Activated naive CD8-positive, alpha-beta T cell treated with anti-CD3 and anti-CD28 coated beads, Interleukin-2, amount 50 U/mL, for 24 hours (primary cell): ENCODE measurements at regions not wholly inside any gene's neighbourhood (a gene's known extent, or its start where the extent isn't known, plus 50 kb on each side); places are given as distances from the start of the nearest gene placed in this dataset.

Experiments
- ATAC-seq: fragments of 150-1000 bp; cut with Tn5 transposase; one replicate; pipeline ENCODE4 v1.10.0; 2021
- DNase-seq: peaks from one replicate; pipeline ENCODE4 v3.0.0; 2021
- H3K27ac Mint-ChIP-seq: one replicate; pipeline ENCODE4 v1.8.0; 2021; ENCODE audit warnings: mild to moderate bottlenecking, mixed read lengths
- H3K27me3 Mint-ChIP-seq: one replicate; pipeline ENCODE4 v1.8.0; 2021; ENCODE audit warnings: mixed read lengths
- H3K36me3 Mint-ChIP-seq: one replicate; pipeline ENCODE4 v1.8.0; 2021; ENCODE audit warnings: low read depth, mixed read lengths
- H3K4me1 Mint-ChIP-seq: one replicate; pipeline ENCODE4 v1.8.0; 2021; ENCODE audit warnings: mixed read lengths
- H3K4me3 Mint-ChIP-seq: one replicate; pipeline ENCODE4 v1.8.0; 2021; ENCODE audit warnings: mild to moderate bottlenecking, moderate library complexity, mixed read lengths
- H3K9me3 Mint-ChIP-seq: one replicate; pipeline ENCODE4 v1.8.0; 2021; ENCODE audit warnings: mixed read lengths

GRCh38 chr3:124621498-124621897 lies 108.8 kb upstream of the UMPS start:
- Mint-ChIP-seq H3K27ac (no peak overlapping the region), H3K4me3 (no peak overlapping the region), H3K27me3 (no peaks in the 10 kb centered on the region), H3K36me3 (no peaks in the 10 kb centered on the region), H3K9me3 (no peaks in the 10 kb centered on the region), H3K4me1 (peaks cover 34% of the 10 kb centered on the region)
- no peak for DNase-seq
- ATAC-seq = no peak

GRCh38 chr3:124625074-124625473 lies 105.2 kb upstream of the UMPS start:
- H3K27me3 Mint-ChIP-seq = peaks cover 4% of the 10 kb centered on the region
- ATAC-seq = no peak
- no peaks in the 10 kb centered on the region for H3K9me3 Mint-ChIP-seq

DNA sequence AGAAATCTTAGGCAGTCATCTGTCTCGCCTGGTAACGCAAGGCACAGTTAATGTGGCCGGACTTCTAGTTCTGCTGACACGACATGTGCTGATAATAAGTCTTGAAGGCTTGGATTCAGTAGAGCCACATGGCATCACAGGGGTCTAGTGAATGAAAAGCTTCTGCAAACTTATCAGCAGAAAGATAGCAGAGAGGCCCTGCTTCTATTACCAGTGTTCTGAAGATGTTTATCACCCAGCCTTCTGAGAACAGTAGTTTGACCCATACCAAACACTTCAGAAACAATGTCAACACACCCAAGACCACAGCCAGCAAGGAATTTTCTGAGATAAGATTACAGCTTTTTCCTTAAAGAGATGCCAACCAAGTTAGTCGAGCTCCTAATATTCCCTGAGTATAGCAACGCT lies 102.7 kb upstream of the UMPS start:
- no peaks in the 10 kb centered on the region for H3K9me3 Mint-ChIP-seq
- no peak overlapping the region for H3K4me3 Mint-ChIP-seq
- H3K36me3 Mint-ChIP-seq = no peaks in the 10 kb centered on the region
- DNase-seq = no peak
- no peak for ATAC-seq
- no peak overlapping the region for H3K27ac Mint-ChIP-seq
- H3K27me3 Mint-ChIP-seq = peaks cover 4% of the 10 kb centered on the region
- H3K4me1 Mint-ChIP-seq = peaks cover 13% of the 10 kb centered on the region

More at GRCh38 chr3:124625074-124625473, 105.2 kb upstream of the UMPS start:
- H3K4me1 Mint-ChIP-seq = peaks cover 25% of the 10 kb centered on the region
- no peak for DNase-seq
- no peak overlapping the region for H3K27ac Mint-ChIP-seq
- no peak overlapping the region for H3K4me3 Mint-ChIP-seq
- H3K36me3 Mint-ChIP-seq = no peaks in the 10 kb centered on the region

GRCh38 chr3:124628863-124629262 lies 101.4 kb upstream of the UMPS start:
- Mint-ChIP-seq H3K9me3 (no peaks in the 10 kb centered on the region), H3K27me3 (peaks cover 4% of the 10 kb centered on the region), H3K27ac (no peak overlapping the region), H3K4me1 (peaks cover 7% of the 10 kb centered on the region), H3K36me3 (no peaks in the 10 kb centered on the region), H3K4me3 (no peak overlapping the region)
- DNase-seq (no peak), ATAC-seq (no peak)

DNA sequence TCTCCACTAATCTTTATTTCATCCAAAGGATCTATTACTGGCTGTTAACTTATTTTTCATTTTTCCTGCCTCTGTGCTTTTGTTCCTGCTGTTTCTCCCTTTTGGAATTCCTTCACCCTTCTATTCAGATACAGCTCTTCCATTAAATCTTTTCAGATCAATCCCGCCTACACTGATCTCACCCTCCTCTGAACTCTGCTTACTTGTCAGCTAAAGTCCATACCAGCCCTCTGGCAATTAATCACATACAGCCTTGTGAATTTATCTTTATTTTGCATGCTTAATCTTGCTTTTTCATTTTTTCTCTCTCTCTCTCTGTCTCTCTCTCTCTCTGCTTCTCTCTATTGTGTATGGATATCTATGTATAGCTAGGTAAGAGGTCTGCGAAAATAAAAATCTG lies 100.8 kb upstream of the UMPS start:
- H3K4me1 Mint-ChIP-seq = peaks cover 5% of the 10 kb centered on the region
- peaks cover 4% of the 10 kb centered on the region for H3K27me3 Mint-ChIP-seq
- H3K9me3 Mint-ChIP-seq = no peaks in the 10 kb centered on the region
- no peak overlapping the region for H3K4me3 Mint-ChIP-seq
- no peaks in the 10 kb centered on the region for H3K36me3 Mint-ChIP-seq
- H3K27ac Mint-ChIP-seq = no peak overlapping the region
- DNase-seq (no peak), ATAC-seq (no peak)

DNA sequence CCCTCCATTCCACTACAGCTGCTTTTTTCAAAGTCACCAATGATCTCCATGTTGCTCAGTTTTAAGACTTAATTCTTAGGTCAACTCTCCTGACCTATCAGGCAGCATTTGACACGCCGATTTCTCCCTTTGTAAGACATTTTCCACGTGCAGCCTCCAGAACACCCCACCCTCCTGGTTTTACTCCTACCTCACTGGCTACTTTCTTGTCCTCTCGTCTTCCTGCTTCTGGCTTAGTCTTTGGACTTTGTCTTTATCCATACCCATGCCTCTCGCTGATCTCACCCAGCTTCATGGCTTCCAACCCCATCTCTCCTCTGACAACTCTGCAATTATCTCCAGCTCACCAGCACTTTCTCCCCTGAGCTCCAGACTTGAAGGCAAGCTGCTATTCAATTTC lies 99.3 kb upstream of the UMPS start:
- DNase-seq = no peak
- Mint-ChIP-seq H3K27me3 (peaks cover 4% of the 10 kb centered on the region), H3K4me3 (no peak overlapping the region), H3K27ac (no peak overlapping the region), H3K36me3 (no peaks in the 10 kb centered on the region), H3K4me1 (peaks cover 8% of the 10 kb centered on the region), H3K9me3 (no peaks in the 10 kb centered on the region)
- ATAC-seq = no peak

DNA sequence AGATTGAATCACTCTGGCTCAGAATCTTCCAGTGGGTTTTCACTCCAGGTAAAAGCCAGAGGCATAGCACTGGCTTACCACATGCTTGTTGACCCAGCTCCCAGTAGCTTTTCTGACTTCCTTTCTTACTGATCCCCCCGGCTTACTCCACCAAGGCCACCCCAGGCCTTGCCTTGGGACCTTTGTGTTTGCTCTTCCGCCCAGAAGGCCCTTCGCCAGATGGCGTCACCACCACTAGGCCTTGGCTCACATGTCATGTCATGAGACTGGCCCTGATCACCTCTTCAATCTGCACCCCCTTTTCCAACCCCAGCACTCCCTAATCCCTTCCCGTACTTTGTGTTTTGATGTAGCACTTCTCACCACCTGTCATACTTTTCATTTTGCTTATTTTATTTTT lies 98.5 kb upstream of the UMPS start:
- DNase-seq (no peak), ATAC-seq (no peak)
- Mint-ChIP-seq H3K4me1 (peaks cover 12% of the 10 kb centered on the region), H3K9me3 (no peaks in the 10 kb centered on the region), H3K4me3 (no peak overlapping the region), H3K27me3 (peaks cover 4% of the 10 kb centered on the region), H3K36me3 (no peaks in the 10 kb centered on the region), H3K27ac (no peak overlapping the region)

- ATAC-seq (no peak), DNase-seq (no peak)
- Mint-ChIP-seq H3K9me3 (no peaks in the 10 kb centered on the region), H3K36me3 (no peaks in the 10 kb centered on the region), H3K4me3 (no peak overlapping the region), H3K27me3 (peaks cover 4% of the 10 kb centered on the region), H3K27ac (no peak overlapping the region), H3K4me1 (peaks cover 12% of the 10 kb centered on the region)
These were observed 97.6 kb upstream of the UMPS start for GRCh38 chr3:124632566-124633140.

GRCh38 chr3:124633524-124633923 lies 96.7 kb upstream of the UMPS start:
- ATAC-seq = no peak
- Mint-ChIP-seq H3K9me3 (no peaks in the 10 kb centered on the region), H3K4me1 (peaks cover 16% of the 10 kb centered on the region), H3K36me3 (no peaks in the 10 kb centered on the region), H3K27me3 (peaks cover 3% of the 10 kb centered on the region), H3K4me3 (no peak overlapping the region), H3K27ac (no peak overlapping the region)
- no peak for DNase-seq

GRCh38 chr3:124634210-124635168 lies 95.8 kb upstream of the UMPS start:
- ATAC-seq = no peak
- peaks cover 25% of the 10 kb centered on the region for H3K4me1 Mint-ChIP-seq
- DNase-seq = no peak
- H3K4me3 Mint-ChIP-seq = no peak overlapping the region
- H3K9me3 Mint-ChIP-seq = no peaks in the 10 kb centered on the region
- no peaks in the 10 kb centered on the region for H3K27me3 Mint-ChIP-seq
- H3K27ac Mint-ChIP-seq = no peak overlapping the region
- no peaks in the 10 kb centered on the region for H3K36me3 Mint-ChIP-seq

GRCh38 chr3:124635169-124635539 lies 95.1 kb upstream of the UMPS start:
- no peak overlapping the region for H3K4me3 Mint-ChIP-seq
- no peaks in the 10 kb centered on the region for H3K27me3 Mint-ChIP-seq
- no peaks in the 10 kb centered on the region for H3K36me3 Mint-ChIP-seq
- no peaks in the 10 kb centered on the region for H3K9me3 Mint-ChIP-seq
- ATAC-seq (no peak), DNase-seq (no peak)
- H3K4me1 Mint-ChIP-seq = peaks cover 32% of the 10 kb centered on the region
- no peak overlapping the region for H3K27ac Mint-ChIP-seq

GRCh38 chr3:124636101-124636862 lies 94.0 kb upstream of the UMPS start:
- no peak for DNase-seq
- Mint-ChIP-seq H3K4me3 (no peak overlapping the region), H3K9me3 (no peaks in the 10 kb centered on the region), H3K27ac (no peak overlapping the region), H3K27me3 (no peaks in the 10 kb centered on the region), H3K36me3 (no peaks in the 10 kb centered on the region), H3K4me1 (peaks cover 43% of the 10 kb centered on the region)
- ATAC-seq = no peak

- no peaks in the 10 kb centered on the region for H3K9me3 Mint-ChIP-seq
- H3K27ac Mint-ChIP-seq = no peak overlapping the region
- no peaks in the 10 kb centered on the region for H3K27me3 Mint-ChIP-seq
- ATAC-seq (no peak), DNase-seq (no peak)
- H3K36me3 Mint-ChIP-seq = no peaks in the 10 kb centered on the region
- H3K4me1 Mint-ChIP-seq = peaks cover 43% of the 10 kb centered on the region
- no peak overlapping the region for H3K4me3 Mint-ChIP-seq
These were observed 93.4 kb upstream of the UMPS start for GRCh38 chr3:124636863-124637296.

DNA sequence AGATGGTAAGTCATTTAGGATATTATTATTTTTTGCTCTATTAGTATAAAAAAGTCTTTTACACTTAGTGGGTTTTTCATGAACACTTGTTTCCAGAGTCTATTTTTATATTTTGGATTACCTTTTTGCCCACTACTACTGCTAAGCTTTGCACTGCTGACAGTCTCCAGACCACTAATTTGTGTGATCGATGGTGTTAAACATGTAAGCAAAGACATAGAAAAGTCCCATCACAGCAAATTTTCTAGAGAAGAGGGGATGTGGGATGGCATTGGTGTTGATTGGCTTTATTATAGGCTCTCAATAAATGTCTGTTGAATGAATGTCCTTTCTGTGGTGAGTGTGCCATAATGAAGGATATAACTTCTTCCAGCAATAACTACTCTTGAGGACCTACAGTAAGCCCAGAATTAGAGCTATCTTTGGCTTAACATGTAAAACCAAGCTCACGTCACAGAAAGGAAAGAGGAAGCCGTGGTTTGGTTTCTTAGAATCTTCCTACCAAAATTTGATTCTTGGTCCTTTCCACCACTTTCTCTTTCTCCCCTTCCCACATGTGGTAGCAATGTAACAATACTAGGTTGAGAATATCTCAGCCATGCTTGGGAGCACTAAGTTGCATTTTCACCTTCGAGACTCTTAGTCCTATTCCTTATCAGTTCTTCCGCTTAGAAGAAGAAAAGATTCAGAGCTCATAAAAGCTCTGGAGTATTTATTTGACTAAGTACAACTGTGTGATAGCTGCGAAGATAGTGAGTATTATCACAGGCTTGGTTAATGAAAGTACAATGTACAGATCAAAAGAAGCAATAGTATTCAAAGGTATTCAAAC lies 90.6 kb upstream of the UMPS start:
- no peaks in the 10 kb centered on the region for H3K36me3 Mint-ChIP-seq
- H3K27me3 Mint-ChIP-seq = no peaks in the 10 kb centered on the region
- peak overlapping the region; percentile 58 for H3K4me3 Mint-ChIP-seq
- DNase-seq (no peak), ATAC-seq (peak; percentile 86)
- H3K27ac Mint-ChIP-seq = peak overlapping the region; percentile 89
- H3K9me3 Mint-ChIP-seq = no peaks in the 10 kb centered on the region
- peaks cover 42% of the 10 kb centered on the region for H3K4me1 Mint-ChIP-seq
